Fibroblast of lung (primary cell): ENCODE measurements at regions not wholly inside any gene's neighbourhood (a gene's known extent, or its start where the extent isn't known, plus 50 kb on each side); places are given as distances from the start of the nearest gene placed in this dataset.

Experiments used
- DNase-seq, 2 donors: peaks; one replicate each; pipeline versions ENCODE4 v3.0.0 to v3.0.0-alpha.2; 2010; ENCODE audit warnings: low read depth in 2 of 2
- H2AFZ ChIP-seq: 2 replicates; pipeline ENCODE4 v1.5.1; 2012; ENCODE audit warnings: low read length, control low read depth, inconsistent platforms
- H3K27ac ChIP-seq: 2 replicates; pipeline ENCODE4 v1.5.1; 2011; ENCODE audit warnings: low read length, control low read depth; ENCODE audit not compliant: insufficient read depth
- H3K27me3 ChIP-seq: 2 replicates; pipeline ENCODE4 v1.5.1; 2011; ENCODE audit warnings: mild to moderate bottlenecking, low read length; ENCODE audit not compliant: control insufficient read depth, insufficient read depth
- H3K36me3 ChIP-seq: 2 replicates; pipeline ENCODE4 v1.5.1; 2011; ENCODE audit warnings: low read length; ENCODE audit not compliant: control insufficient read depth, insufficient read depth
- H3K4me1 ChIP-seq: 2 replicates; pipeline ENCODE4 v1.5.1; 2011; ENCODE audit warnings: low read length; ENCODE audit not compliant: control insufficient read depth, insufficient read depth; ENCODE audit errors: extremely low read depth
- H3K4me2 ChIP-seq: 2 replicates; pipeline ENCODE4 v1.5.1; 2011; ENCODE audit warnings: low read length, control low read depth; ENCODE audit not compliant: insufficient read depth; ENCODE audit errors: extremely low read depth
- H3K4me3 ChIP-seq, 4 experiments: fragments of 200-600 bp in 1 of 4; sonication (generic) in 1 of 4; replicated peaks in 1 of 4; 2 replicates each; pipeline ENCODE4 v1.5.1; 2011 to 2016; ENCODE audit warnings: low read length in 4 of 4, low read depth in 3 of 4, mild to moderate bottlenecking in 3 of 4, control low read depth in 2 of 4, inconsistent platforms in 1 of 4, mixed read lengths in 1 of 4; ENCODE audit not compliant: insufficient read depth in 1 of 4; ENCODE audit errors: control extremely low read depth in 1 of 4
- H3K79me2 ChIP-seq: 2 replicates; pipeline ENCODE4 v1.5.1; 2012; ENCODE audit warnings: mild to moderate bottlenecking, low read length, inconsistent platforms; ENCODE audit not compliant: control insufficient read depth, insufficient read depth
- H3K9ac ChIP-seq: 2 replicates; pipeline ENCODE4 v1.5.1; 2011; ENCODE audit warnings: mild to moderate bottlenecking, low read length, control low read depth; ENCODE audit not compliant: insufficient read depth
- H3K9me3 ChIP-seq: 2 replicates; pipeline ENCODE4 v1.5.1; 2012; ENCODE audit warnings: low read depth, low read length; ENCODE audit not compliant: control insufficient read depth, insufficient read depth
- H4K20me1 ChIP-seq: 2 replicates; pipeline ENCODE4 v1.5.1; 2011; ENCODE audit warnings: low read length; ENCODE audit not compliant: control insufficient read depth, insufficient read depth; ENCODE audit errors: extremely low read depth
- EZH2 ChIP-seq: IDR thresholded peaks from 2 replicates; pipeline ENCODE4 v1.5.1; 2012; ENCODE audit warnings: low read length, control low read depth, mild to moderate bottlenecking; ENCODE audit errors: missing control alignments
- TF ChIP-seq, protein P1 (sequence below), 2 donors: IDR thresholded peaks in 1 of 2; conservative IDR thresholded peaks in 1 of 2; 1 replicate in 1 of 2; 2 replicates in 1 of 2; pipeline ENCODE4 v1.5.1; 2011 to 2012; ENCODE audit warnings: low read length in 2 of 2, control low read depth in 1 of 2, inconsistent platforms in 1 of 2, low read depth in 1 of 2, mild to moderate bottlenecking in 1 of 2

DNA sequence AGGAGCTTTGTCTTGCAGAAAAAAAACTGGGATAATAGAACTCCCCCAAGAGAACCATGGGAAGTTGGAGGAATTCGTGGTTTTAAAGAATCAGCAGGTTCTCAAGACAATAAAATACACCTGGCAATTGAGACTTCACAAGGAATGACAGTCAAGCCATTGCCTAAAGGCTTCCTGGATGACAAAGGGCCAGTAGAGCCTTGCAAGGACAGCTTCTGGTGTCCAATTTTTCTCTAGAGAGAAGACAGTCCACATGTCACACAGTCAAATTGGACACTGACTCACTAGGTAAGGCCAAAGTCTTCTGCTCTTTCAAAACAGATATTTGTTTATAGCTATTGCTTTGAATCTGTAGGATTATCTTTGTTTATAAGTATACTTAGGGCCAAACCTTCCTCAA is 80.3 kb upstream of the BMP5 start:
- no peak overlapping the region for H3K27ac ChIP-seq
- no peaks in the 10 kb centered on the region for H3K9me3 ChIP-seq
- no peak overlapping the region for H2AFZ ChIP-seq
- H3K4me2 ChIP-seq, result no peak overlapping the region
- no peaks in the 10 kb centered on the region for H3K4me1 ChIP-seq
- DNase-seq, result no peak
- no peak overlapping the region for H3K4me3 ChIP-seq
- no peaks in the 10 kb centered on the region for H3K36me3 ChIP-seq
- H3K79me2 ChIP-seq, result no peaks in the 10 kb centered on the region
- no peak for TF ChIP-seq EZH2
- TF ChIP-seq, protein P1, sequence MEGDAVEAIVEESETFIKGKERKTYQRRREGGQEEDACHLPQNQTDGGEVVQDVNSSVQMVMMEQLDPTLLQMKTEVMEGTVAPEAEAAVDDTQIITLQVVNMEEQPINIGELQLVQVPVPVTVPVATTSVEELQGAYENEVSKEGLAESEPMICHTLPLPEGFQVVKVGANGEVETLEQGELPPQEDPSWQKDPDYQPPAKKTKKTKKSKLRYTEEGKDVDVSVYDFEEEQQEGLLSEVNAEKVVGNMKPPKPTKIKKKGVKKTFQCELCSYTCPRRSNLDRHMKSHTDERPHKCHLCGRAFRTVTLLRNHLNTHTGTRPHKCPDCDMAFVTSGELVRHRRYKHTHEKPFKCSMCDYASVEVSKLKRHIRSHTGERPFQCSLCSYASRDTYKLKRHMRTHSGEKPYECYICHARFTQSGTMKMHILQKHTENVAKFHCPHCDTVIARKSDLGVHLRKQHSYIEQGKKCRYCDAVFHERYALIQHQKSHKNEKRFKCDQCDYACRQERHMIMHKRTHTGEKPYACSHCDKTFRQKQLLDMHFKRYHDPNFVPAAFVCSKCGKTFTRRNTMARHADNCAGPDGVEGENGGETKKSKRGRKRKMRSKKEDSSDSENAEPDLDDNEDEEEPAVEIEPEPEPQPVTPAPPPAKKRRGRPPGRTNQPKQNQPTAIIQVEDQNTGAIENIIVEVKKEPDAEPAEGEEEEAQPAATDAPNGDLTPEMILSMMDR (conservative IDR thresholded peaks at IDR 0.05 in 1 of 2, IDR thresholded peaks at IDR 0.05 in 1 of 2; ENCODE audit: low read depth in 1 of 2, low read length in 2 of 2), result no peak
- H3K27me3 ChIP-seq, result no peaks in the 10 kb centered on the region
- no peaks in the 10 kb centered on the region for H4K20me1 ChIP-seq
- H3K9ac ChIP-seq, result no peak overlapping the region

DNA sequence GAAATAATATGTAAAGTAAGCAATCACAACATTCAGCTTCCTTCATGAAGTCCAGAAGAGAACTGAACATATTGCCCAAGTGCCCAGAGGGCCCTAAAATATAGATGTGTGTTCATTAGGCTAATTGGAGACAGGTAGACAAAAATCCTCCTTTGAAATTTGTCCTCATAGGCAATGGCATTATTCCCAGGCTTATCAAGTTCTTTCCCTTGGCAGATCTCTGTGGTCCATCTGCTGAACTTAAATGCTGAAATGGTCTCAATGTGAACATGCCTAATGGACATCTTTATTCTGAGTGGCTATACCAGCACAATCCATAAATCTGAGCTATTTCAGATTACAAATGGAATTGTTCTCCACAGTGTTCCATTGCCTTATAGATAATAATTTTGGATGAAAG is 79.0 kb upstream of the BMP5 start:
- TF ChIP-seq EZH2, result no peak
- TF ChIP-seq, protein P1 (conservative IDR thresholded peaks at IDR 0.05 in 1 of 2, IDR thresholded peaks at IDR 0.05 in 1 of 2; ENCODE audit: low read depth in 1 of 2, low read length in 2 of 2), result no peak
- no peaks in the 10 kb centered on the region for H4K20me1 ChIP-seq

DNA sequence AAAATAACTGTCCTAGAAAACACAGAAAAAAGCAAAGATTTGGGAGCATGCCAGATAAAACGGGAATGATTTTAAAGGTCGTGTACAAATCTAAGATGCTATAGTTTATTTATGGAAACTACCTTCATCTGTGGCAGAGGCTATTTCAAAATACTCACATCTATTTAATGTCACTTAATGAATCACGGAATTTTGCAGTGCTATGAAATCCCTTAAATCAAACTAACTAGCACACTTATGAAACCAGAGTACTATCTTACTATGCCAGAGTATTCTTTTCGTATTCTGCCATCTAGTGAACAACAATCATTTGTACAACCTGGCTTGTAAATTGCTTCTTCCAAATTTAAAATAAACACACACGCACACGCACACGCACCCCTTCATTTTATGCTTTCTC is 77.9 kb upstream of the BMP5 start:
- no peak overlapping the region for H2AFZ ChIP-seq
- no peaks in the 10 kb centered on the region for H3K36me3 ChIP-seq
- peak overlapping the region; percentile 29 for H3K4me2 ChIP-seq
- DNase-seq, result peak; percentile 36 to 86
- no peaks in the 10 kb centered on the region for H3K79me2 ChIP-seq
- H4K20me1 ChIP-seq, result no peaks in the 10 kb centered on the region
- H3K27me3 ChIP-seq, result no peaks in the 10 kb centered on the region
- no peaks in the 10 kb centered on the region for H3K9me3 ChIP-seq
- H3K27ac ChIP-seq, result no peak overlapping the region
- no peaks in the 10 kb centered on the region for H3K4me1 ChIP-seq
- no peak for TF ChIP-seq EZH2
- TF ChIP-seq, protein P1 (conservative IDR thresholded peaks at IDR 0.05 in 1 of 2, IDR thresholded peaks at IDR 0.05 in 1 of 2; ENCODE audit: low read depth in 1 of 2, low read length in 2 of 2), result peak; percentile 30 to 56
- H3K4me3 ChIP-seq, result peak overlapping the region in 2 of 4 experiments; percentile 24 to 65
- no peak overlapping the region for H3K9ac ChIP-seq

More for the DNA sequence above, 79.0 kb upstream of the BMP5 start:
- Histone ChIP-seq H3K4me2 (no peak overlapping the region), H3K9me3 (no peaks in the 10 kb centered on the region), H3K27ac (no peak overlapping the region), H3K4me1 (no peaks in the 10 kb centered on the region), H2AFZ (no peak overlapping the region), H3K4me3 (no peak overlapping the region), H3K27me3 (no peaks in the 10 kb centered on the region), H3K79me2 (no peaks in the 10 kb centered on the region), H3K9ac (no peak overlapping the region), H3K36me3 (no peaks in the 10 kb centered on the region)
- DNase-seq, result no peak
